ENCODE measurements at regions not wholly inside any gene's neighbourhood (a gene's known extent, or its start where the extent isn't known, plus 50 kb on each side); places are given as distances from the start of the nearest gene placed in this dataset.

- Histone ChIP-seq H3K27ac (no peak overlapping the region), H3K4me1 (replicated peaks) (no peaks in the 10 kb centered on the region), H3K4me3 (no peak overlapping the region), H3K27me3 (replicated peaks; ENCODE audit: insufficient read depth) (no peaks in the 10 kb centered on the region), H3K36me3 (no peaks in the 10 kb centered on the region), H3K9me3 (no peaks in the 10 kb centered on the region)
- no peak for DNase-seq (ENCODE audit: low spot score)
- 62% methylated on average over 8 of the region's 8 CpGs for WGBS
- intact Hi-C loops (cut with DNase I), result no loop called here
- TF ChIP-seq CTCF (IDR thresholded peaks at IDR 0.05) (no peak), POLR2AphosphoS5 (IDR thresholded peaks at IDR 0.05) (no peak), POLR2A (IDR thresholded peaks at IDR 0.05) (no peak)
Measured at GRCh38 chr2:23206650-23207049, 178.3 kb upstream of the KLHL29 start.

GRCh38 chr2:23207871-23208270, 177.1 kb upstream of the KLHL29 start:
- no peaks in the 10 kb centered on the region for H3K36me3 ChIP-seq
- H3K27ac ChIP-seq, result no peak overlapping the region
- DNase-seq (ENCODE audit: low spot score), result no peak
- WGBS, result 81% methylated on average over 5 of the region's 5 CpGs
- intact Hi-C loops (cut with DNase I), result no loop called here
- no peak overlapping the region for H3K4me3 ChIP-seq
- no peaks in the 10 kb centered on the region for H3K9me3 ChIP-seq
- TF ChIP-seq POLR2A (IDR thresholded peaks at IDR 0.05), result no peak
- no peak for TF ChIP-seq POLR2AphosphoS5 (IDR thresholded peaks at IDR 0.05)
- no peak for TF ChIP-seq CTCF (IDR thresholded peaks at IDR 0.05)
- H3K27me3 ChIP-seq (replicated peaks; ENCODE audit: insufficient read depth), result no peaks in the 10 kb centered on the region
- H3K4me1 ChIP-seq (replicated peaks), result no peaks in the 10 kb centered on the region

GRCh38 chr2:23208339-23208738, 176.6 kb upstream of the KLHL29 start:
- no peak overlapping the region for H3K4me3 ChIP-seq
- WGBS, result 88% methylated on average over 2 of the region's 2 CpGs
- H3K9me3 ChIP-seq, result no peaks in the 10 kb centered on the region
- H3K4me1 ChIP-seq (replicated peaks), result no peaks in the 10 kb centered on the region
- intact Hi-C loops (cut with DNase I), result no loop called here
- TF ChIP-seq POLR2A (IDR thresholded peaks at IDR 0.05) (no peak), POLR2AphosphoS5 (IDR thresholded peaks at IDR 0.05) (no peak), CTCF (IDR thresholded peaks at IDR 0.05) (no peak)
- H3K27me3 ChIP-seq (replicated peaks; ENCODE audit: insufficient read depth), result no peaks in the 10 kb centered on the region
- no peaks in the 10 kb centered on the region for H3K36me3 ChIP-seq
- no peak overlapping the region for H3K27ac ChIP-seq
- DNase-seq (ENCODE audit: low spot score), result no peak

- Histone ChIP-seq H3K4me3 (no peak overlapping the region), H3K9me3 (no peaks in the 10 kb centered on the region), H3K27me3 (replicated peaks; ENCODE audit: insufficient read depth) (no peaks in the 10 kb centered on the region), H3K36me3 (no peaks in the 10 kb centered on the region), H3K4me1 (replicated peaks) (no peaks in the 10 kb centered on the region), H3K27ac (no peak overlapping the region)
- 0% methylated on average over 1 of the region's 1 CpG for WGBS
- no peak for DNase-seq (ENCODE audit: low spot score)
- intact Hi-C loops (cut with DNase I), result no loop called here
- TF ChIP-seq POLR2A (IDR thresholded peaks at IDR 0.05) (no peak), POLR2AphosphoS5 (IDR thresholded peaks at IDR 0.05) (no peak), CTCF (IDR thresholded peaks at IDR 0.05) (no peak)
Measured at GRCh38 chr2:23209059-23209458, 175.9 kb upstream of the KLHL29 start.

- Histone ChIP-seq H3K36me3 (no peaks in the 10 kb centered on the region), H3K9me3 (no peaks in the 10 kb centered on the region), H3K4me1 (replicated peaks) (no peaks in the 10 kb centered on the region), H3K27ac (no peak overlapping the region), H3K27me3 (replicated peaks; ENCODE audit: insufficient read depth) (no peaks in the 10 kb centered on the region), H3K4me3 (no peak overlapping the region)
- no peak for DNase-seq (ENCODE audit: low spot score)
- WGBS, result 54% methylated on average over 5 of the region's 5 CpGs
- no peak for TF ChIP-seq CTCF (IDR thresholded peaks at IDR 0.05)
- no peak for TF ChIP-seq POLR2AphosphoS5 (IDR thresholded peaks at IDR 0.05)
- TF ChIP-seq POLR2A (IDR thresholded peaks at IDR 0.05), result no peak
- intact Hi-C loops (cut with DNase I), result no loop called here
Measured at GRCh38 chr2:23211987-23212583, 172.9 kb upstream of the KLHL29 start.
